Parathyroid adenoma (tissue), 2 donors: ENCODE measurements at regions not wholly inside any gene's neighbourhood (a gene's known extent, or its start where the extent isn't known, plus 50 kb on each side); places are given as distances from the start of the nearest gene placed in this dataset.
"Not testable (repeated sequence)": the region's sequence is repeated elsewhere in the genome, so short reads cannot be mapped to it uniquely, and the experiment has no call there.

Experiments used
- H2AFZ ChIP-seq: fragments of 300-600 bp; sonication (generic); one replicate; pipeline ENCODE4 v1.7.0; 2017; ENCODE audit warnings: antibody characterized with exemption, mild to moderate bottlenecking
- H3K27ac ChIP-seq: fragments of 300-600 bp; sonication (generic); one replicate; pipeline ENCODE4 v1.7.0; 2017
- H3K27me3 ChIP-seq: fragments of 300-600 bp; sonication (generic); one replicate; pipeline ENCODE4 v1.7.0; 2017; ENCODE audit warnings: low read length; ENCODE audit not compliant: control insufficient read depth, insufficient read depth
- H3K36me3 ChIP-seq: fragments of 300-600 bp; sonication (generic); one replicate; pipeline ENCODE4 v1.7.0; 2017; ENCODE audit warnings: low read length; ENCODE audit not compliant: control insufficient read depth, insufficient read depth
- H3K4me1 ChIP-seq: fragments of 300-600 bp; sonication (generic); one replicate; pipeline ENCODE4 v1.7.0; 2017; ENCODE audit warnings: control low read depth
- H3K4me2 ChIP-seq: fragments of 300-600 bp; sonication (generic); one replicate; pipeline ENCODE4 v1.7.0; 2017; ENCODE audit warnings: low read length
- H3K4me3 ChIP-seq: fragments of 300-600 bp; sonication (generic); one replicate; pipeline ENCODE4 v1.7.0; 2017; ENCODE audit warnings: low read depth, low read length
- H3K79me2 ChIP-seq: fragments of 300-600 bp; sonication (generic); one replicate; pipeline ENCODE4 v1.7.0; 2017; ENCODE audit warnings: control low read depth
- H3K9ac ChIP-seq: fragments of 300-600 bp; sonication (generic); one replicate; pipeline ENCODE4 v1.7.0; 2017; ENCODE audit warnings: mild to moderate bottlenecking
- H3K9me3 ChIP-seq: fragments of 300-600 bp; sonication (generic); one replicate; pipeline ENCODE4 v1.7.0; 2017; ENCODE audit warnings: low read length; ENCODE audit not compliant: control insufficient read depth
- CTCF ChIP-seq: fragments of 300-600 bp; sonication (generic); IDR thresholded peaks from one replicate; pipeline ENCODE4 v1.7.0; 2017; ENCODE audit warnings: antibody characterized with exemption, mild to moderate bottlenecking
- donor health status: primary hyperparathyroidism.

- Histone ChIP-seq H3K4me1 (no peaks in the 10 kb centered on the region), H3K36me3 (no peaks in the 10 kb centered on the region), H3K9ac (no peak overlapping the region), H3K27ac (no peak overlapping the region), H3K4me3 (no peak overlapping the region), H3K27me3 (no peaks in the 10 kb centered on the region), H3K9me3 (no peaks in the 10 kb centered on the region), H2AFZ (no peak overlapping the region), H3K79me2 (no peaks in the 10 kb centered on the region), H3K4me2 (no peak overlapping the region)
- TF ChIP-seq CTCF = no peak
Observed at GRCh38 chr5:155562158-155562557, 548.6 kb downstream of the KIF4B start.

- no peak overlapping the region for H3K4me3 ChIP-seq
- H3K4me2 ChIP-seq = no peak overlapping the region
- no peak for TF ChIP-seq CTCF
- no peaks in the 10 kb centered on the region for H3K9me3 ChIP-seq
- no peaks in the 10 kb centered on the region for H3K79me2 ChIP-seq
- no peaks in the 10 kb centered on the region for H3K36me3 ChIP-seq
- H3K4me1 ChIP-seq = no peaks in the 10 kb centered on the region
- no peak overlapping the region for H2AFZ ChIP-seq
- H3K27ac ChIP-seq = no peak overlapping the region
- no peak overlapping the region for H3K9ac ChIP-seq
- H3K27me3 ChIP-seq = no peaks in the 10 kb centered on the region
Observed at GRCh38 chr5:155564541-155564940, 551.0 kb downstream of the KIF4B start.

- H3K9ac ChIP-seq = no peak overlapping the region
- no peaks in the 10 kb centered on the region for H3K36me3 ChIP-seq
- H3K27ac ChIP-seq = no peak overlapping the region
- H2AFZ ChIP-seq = no peak overlapping the region
- H3K27me3 ChIP-seq = no peaks in the 10 kb centered on the region
- no peaks in the 10 kb centered on the region for H3K4me1 ChIP-seq
- TF ChIP-seq CTCF = no peak
- no peak overlapping the region for H3K4me2 ChIP-seq
- H3K9me3 ChIP-seq = no peaks in the 10 kb centered on the region
- no peak overlapping the region for H3K4me3 ChIP-seq
- H3K79me2 ChIP-seq = no peaks in the 10 kb centered on the region
Observed at GRCh38 chr5:155575861-155576260, 562.3 kb downstream of the KIF4B start.

GRCh38 chr5:155586808-155587207 is 573.3 kb downstream of the KIF4B start:
- not testable (repeated sequence) for H3K36me3 ChIP-seq, H3K79me2 ChIP-seq, H3K4me1 ChIP-seq, H3K4me3 ChIP-seq, H3K27ac ChIP-seq, H2AFZ ChIP-seq, H3K9ac ChIP-seq, H3K9me3 ChIP-seq, H3K27me3 ChIP-seq, H3K4me2 ChIP-seq

- no peak overlapping the region for H3K27ac ChIP-seq
- no peak overlapping the region for H2AFZ ChIP-seq
- H3K4me2 ChIP-seq = no peak overlapping the region
- H3K9me3 ChIP-seq = no peaks in the 10 kb centered on the region
- H3K79me2 ChIP-seq = no peaks in the 10 kb centered on the region
- H3K36me3 ChIP-seq = no peaks in the 10 kb centered on the region
- no peak overlapping the region for H3K4me3 ChIP-seq
- no peak overlapping the region for H3K9ac ChIP-seq
- no peaks in the 10 kb centered on the region for H3K4me1 ChIP-seq
- H3K27me3 ChIP-seq = no peaks in the 10 kb centered on the region
- TF ChIP-seq CTCF = no peak
Observed at GRCh38 chr5:155587458-155587857, 573.9 kb downstream of the KIF4B start.
